ENCODE measurements at regions not wholly inside any gene's neighbourhood (a gene's known extent, or its start where the extent isn't known, plus 50 kb on each side); places are given as distances from the start of the nearest gene placed in this dataset.

- H3K4me1 ChIP-seq (ENCODE audit: control insufficient read depth, insufficient read depth, low read length) = no peaks in the 10 kb centered on the region
- no peak for DNase-seq (ENCODE audit: low read depth in 4 of 6, low spot score in 6 of 6)
- no peaks in the 10 kb centered on the region for H3K27me3 ChIP-seq (ENCODE audit: control insufficient read depth, insufficient read depth, low read length)
- no peak overlapping the region for H3K4me3 ChIP-seq (ENCODE audit: low read depth, low read length)
- WGBS (ENCODE audit: insufficient coverage) = 67% methylated on average over 1 of the region's 2 CpGs
- no peaks in the 10 kb centered on the region for H3K36me3 ChIP-seq (ENCODE audit: control insufficient read depth, insufficient read depth, low read length)
- H3K27ac ChIP-seq (ENCODE audit: low read depth, low read length) = no peak overlapping the region
- H3K9me3 ChIP-seq (ENCODE audit: control insufficient read depth, insufficient read depth, low read length) = no peaks in the 10 kb centered on the region
Observed at GRCh38 chr13:77838271-77838670, 80.4 kb downstream of the EDNRB start.

GRCh38 chr13:77836423-77836822 lies 82.2 kb downstream of the EDNRB start:
- H3K9me3 ChIP-seq (ENCODE audit: control insufficient read depth, insufficient read depth, low read length) = no peaks in the 10 kb centered on the region
- no peaks in the 10 kb centered on the region for H3K27me3 ChIP-seq (ENCODE audit: control insufficient read depth, insufficient read depth, low read length)
- WGBS (ENCODE audit: insufficient coverage) = no CpG with 5 or more reads among the region's 3 CpGs
- H3K4me3 ChIP-seq (ENCODE audit: low read depth, low read length) = no peak overlapping the region
- DNase-seq (ENCODE audit: low read depth in 4 of 6, low spot score in 6 of 6) = no peak
- no peaks in the 10 kb centered on the region for H3K36me3 ChIP-seq (ENCODE audit: control insufficient read depth, insufficient read depth, low read length)
- H3K4me1 ChIP-seq (ENCODE audit: control insufficient read depth, insufficient read depth, low read length) = no peaks in the 10 kb centered on the region
- no peak overlapping the region for H3K27ac ChIP-seq (ENCODE audit: low read depth, low read length)

- no peaks in the 10 kb centered on the region for H3K36me3 ChIP-seq (ENCODE audit: control insufficient read depth, insufficient read depth, low read length)
- peaks cover 5% of the 10 kb centered on the region for H3K4me1 ChIP-seq (ENCODE audit: control insufficient read depth, insufficient read depth, low read length)
- peak overlapping the region; percentile 75 for H3K27ac ChIP-seq (ENCODE audit: low read depth, low read length)
- no peaks in the 10 kb centered on the region for H3K9me3 ChIP-seq (ENCODE audit: control insufficient read depth, insufficient read depth, low read length)
- no peaks in the 10 kb centered on the region for H3K27me3 ChIP-seq (ENCODE audit: control insufficient read depth, insufficient read depth, low read length)
- peak in 2 of 6 donors; percentile 68 to 72 for DNase-seq (ENCODE audit: low read depth in 4 of 6, low spot score in 6 of 6)
- H3K4me3 ChIP-seq (ENCODE audit: low read depth, low read length) = no peak overlapping the region
- WGBS (ENCODE audit: insufficient coverage) = no CpG with 5 or more reads among the region's 2 CpGs
Observed at GRCh38 chr13:77833331-77833863, 85.2 kb downstream of the EDNRB start.

GRCh38 chr13:77832339-77833100 lies 86.1 kb downstream of the EDNRB start:
- DNase-seq (ENCODE audit: low read depth in 4 of 6, low spot score in 6 of 6) = peak in 4 of 6 donors; percentile 47 to 88 (median 75)
- 40% methylated on average over 1 of the region's 2 CpGs for WGBS (ENCODE audit: insufficient coverage)
- H3K4me3 ChIP-seq (ENCODE audit: low read depth, low read length) = no peak overlapping the region
- H3K9me3 ChIP-seq (ENCODE audit: control insufficient read depth, insufficient read depth, low read length) = no peaks in the 10 kb centered on the region
- H3K27me3 ChIP-seq (ENCODE audit: control insufficient read depth, insufficient read depth, low read length) = no peaks in the 10 kb centered on the region
- peaks cover 5% of the 10 kb centered on the region for H3K4me1 ChIP-seq (ENCODE audit: control insufficient read depth, insufficient read depth, low read length)
- no peaks in the 10 kb centered on the region for H3K36me3 ChIP-seq (ENCODE audit: control insufficient read depth, insufficient read depth, low read length)
- H3K27ac ChIP-seq (ENCODE audit: low read depth, low read length) = peak overlapping the region; percentile 75

GRCh38 chr13:77831866-77832265 lies 86.8 kb downstream of the EDNRB start:
- Histone ChIP-seq H3K27ac (ENCODE audit: low read depth, low read length) (peak overlapping the region; percentile 73), H3K9me3 (ENCODE audit: control insufficient read depth, insufficient read depth, low read length) (no peaks in the 10 kb centered on the region), H3K4me1 (ENCODE audit: control insufficient read depth, insufficient read depth, low read length) (peaks cover 5% of the 10 kb centered on the region), H3K36me3 (ENCODE audit: control insufficient read depth, insufficient read depth, low read length) (no peaks in the 10 kb centered on the region), H3K4me3 (ENCODE audit: low read depth, low read length) (no peak overlapping the region), H3K27me3 (ENCODE audit: control insufficient read depth, insufficient read depth, low read length) (no peaks in the 10 kb centered on the region)
- DNase-seq (ENCODE audit: low read depth in 4 of 6, low spot score in 6 of 6) = no peak
- WGBS (ENCODE audit: insufficient coverage) = no CpG with 5 or more reads among the region's 5 CpGs

GRCh38 chr13:77829963-77830362 lies 88.7 kb downstream of the EDNRB start:
- H3K4me1 ChIP-seq (ENCODE audit: control insufficient read depth, insufficient read depth, low read length) = peaks cover 5% of the 10 kb centered on the region

GRCh38 chr13:77828799-77829198 lies 89.8 kb downstream of the EDNRB start:
- peaks cover 5% of the 10 kb centered on the region for H3K4me1 ChIP-seq (ENCODE audit: control insufficient read depth, insufficient read depth, low read length)
- H3K36me3 ChIP-seq (ENCODE audit: control insufficient read depth, insufficient read depth, low read length) = no peaks in the 10 kb centered on the region
- peak in 2 of 6 donors; percentile 23 to 56 for DNase-seq (ENCODE audit: low read depth in 4 of 6, low spot score in 6 of 6)
- no peak overlapping the region for H3K4me3 ChIP-seq (ENCODE audit: low read depth, low read length)
- no peaks in the 10 kb centered on the region for H3K27me3 ChIP-seq (ENCODE audit: control insufficient read depth, insufficient read depth, low read length)
- no peaks in the 10 kb centered on the region for H3K9me3 ChIP-seq (ENCODE audit: control insufficient read depth, insufficient read depth, low read length)
- no peak overlapping the region for H3K27ac ChIP-seq (ENCODE audit: low read depth, low read length)

More at GRCh38 chr13:77829963-77830362, 88.7 kb downstream of the EDNRB start:
- no peaks in the 10 kb centered on the region for H3K27me3 ChIP-seq (ENCODE audit: control insufficient read depth, insufficient read depth, low read length)
- no peaks in the 10 kb centered on the region for H3K9me3 ChIP-seq (ENCODE audit: control insufficient read depth, insufficient read depth, low read length)
- no peak overlapping the region for H3K27ac ChIP-seq (ENCODE audit: low read depth, low read length)
- H3K4me3 ChIP-seq (ENCODE audit: low read depth, low read length) = no peak overlapping the region
- no peak for DNase-seq (ENCODE audit: low read depth in 4 of 6, low spot score in 6 of 6)
- no peaks in the 10 kb centered on the region for H3K36me3 ChIP-seq (ENCODE audit: control insufficient read depth, insufficient read depth, low read length)

- DNase-seq (ENCODE audit: low read depth in 4 of 6, low spot score in 6 of 6) = peak in 2 of 6 donors; percentile 33 to 56
- 100% methylated on average over 1 of the region's 5 CpGs for WGBS (ENCODE audit: insufficient coverage)
- no peaks in the 10 kb centered on the region for H3K27me3 ChIP-seq (ENCODE audit: control insufficient read depth, insufficient read depth, low read length)
- no peak overlapping the region for H3K4me3 ChIP-seq (ENCODE audit: low read depth, low read length)
- H3K4me1 ChIP-seq (ENCODE audit: control insufficient read depth, insufficient read depth, low read length) = peaks cover 5% of the 10 kb centered on the region
- H3K27ac ChIP-seq (ENCODE audit: low read depth, low read length) = no peak overlapping the region
- H3K36me3 ChIP-seq (ENCODE audit: control insufficient read depth, insufficient read depth, low read length) = no peaks in the 10 kb centered on the region
- H3K9me3 ChIP-seq (ENCODE audit: control insufficient read depth, insufficient read depth, low read length) = no peaks in the 10 kb centered on the region
Observed at GRCh38 chr13:77827332-77827731, 91.3 kb downstream of the EDNRB start.

- Histone ChIP-seq H3K36me3 (ENCODE audit: control insufficient read depth, insufficient read depth, low read length) (no peaks in the 10 kb centered on the region), H3K4me3 (ENCODE audit: low read depth, low read length) (no peak overlapping the region), H3K27me3 (ENCODE audit: control insufficient read depth, insufficient read depth, low read length) (no peaks in the 10 kb centered on the region), H3K27ac (ENCODE audit: low read depth, low read length) (no peak overlapping the region), H3K9me3 (ENCODE audit: control insufficient read depth, insufficient read depth, low read length) (no peaks in the 10 kb centered on the region), H3K4me1 (ENCODE audit: control insufficient read depth, insufficient read depth, low read length) (no peaks in the 10 kb centered on the region)
- WGBS (ENCODE audit: insufficient coverage) = 74% methylated on average over 2 of the region's 4 CpGs
- no peak for DNase-seq (ENCODE audit: low read depth in 4 of 6, low spot score in 6 of 6)
Observed at GRCh38 chr13:77820431-77821149, 98.0 kb downstream of the EDNRB start.

GRCh38 chr13:77817521-77817920 lies 101.1 kb downstream of the EDNRB start:
- Histone ChIP-seq H3K4me1 (ENCODE audit: control insufficient read depth, insufficient read depth, low read length) (no peaks in the 10 kb centered on the region), H3K9me3 (ENCODE audit: control insufficient read depth, insufficient read depth, low read length) (no peaks in the 10 kb centered on the region), H3K27ac (ENCODE audit: low read depth, low read length) (no peak overlapping the region), H3K36me3 (ENCODE audit: control insufficient read depth, insufficient read depth, low read length) (no peaks in the 10 kb centered on the region), H3K4me3 (ENCODE audit: low read depth, low read length) (no peak overlapping the region), H3K27me3 (ENCODE audit: control insufficient read depth, insufficient read depth, low read length) (no peaks in the 10 kb centered on the region)
- WGBS (ENCODE audit: insufficient coverage) = 86% methylated on average over 1 of the region's 2 CpGs
- no peak for DNase-seq (ENCODE audit: low read depth in 4 of 6, low spot score in 6 of 6)

Measured in spinal cord (tissue), 9 donors.